HepG2 (cell line): ENCODE measurements at regions not wholly inside any gene's neighbourhood (a gene's known extent, or its start where the extent isn't known, plus 50 kb on each side); places are given as distances from the start of the nearest gene placed in this dataset.

Experiments
- ATAC-seq: fragments of 200-7000 bp; cut with Tn5 transposase; 3 replicates; pipeline ENCODE4 v1.9.1; 2020; ENCODE audit warnings: mild to moderate bottlenecking, moderate library complexity
- BruUV-seq: library from RNA; stranded (reverse); fragments of 400-500 nt; replicated peaks from 2 replicates; lab custom pipeline; 2021; lab: Mats Ljungman, UMichigan
- CTCF ChIA-PET: fragments of 300-600 bp; formaldehyde crosslinking; extraction: SDS; loops from one replicate; lab custom pipeline; 2021; ENCODE audit warnings: low total read pairs, inconsistent platforms, low intra/inter-chr PET ratio; lab: Yijun Ruan, JAX
- POLR2A ChIA-PET: fragments of 350-600 bp; sonication (Branson Sonifier 250); formaldehyde crosslinking; loops from one replicate; lab custom pipeline; 2020; ENCODE audit warnings: antibody characterized with exemption, inconsistent platforms; lab: Yijun Ruan, JAX
- DNase-seq: peaks from one replicate; pipeline ENCODE4 v3.0.0-alpha.2; 2015; ENCODE audit warnings: low spot score
- FAIRE-seq: peaks from 3 replicates; lab custom pipeline; 2011; peaks lifted over from hg19 to GRCh38; lab: Jason Lieb, UNC
- H2AFZ ChIP-seq: one replicate; pipeline ENCODE4 v1.6.1; 2011; ENCODE audit warnings: low read length, inconsistent platforms
- H3K27ac ChIP-seq: fragments of 300-600 bp; 3 replicates; pipeline ENCODE4 v1.8.0; 2011; ENCODE audit warnings: mixed run types, mild to moderate bottlenecking, mixed read lengths, low read length, inconsistent platforms; ENCODE audit not compliant: insufficient read depth; ENCODE audit errors: extremely low read length
- H3K27me3 ChIP-seq, 2 experiments: fragments of 200-600 bp in 1 of 2; 2 replicates in 1 of 2; 3 replicates in 1 of 2; pipeline versions ENCODE4 v1.6.0 to v1.8.0; 2011; ENCODE audit warnings: low read length in 2 of 2, mild to moderate bottlenecking in 2 of 2, moderate library complexity in 2 of 2, inconsistent platforms in 1 of 2; ENCODE audit not compliant: insufficient read depth in 2 of 2, control insufficient read depth in 1 of 2
- H3K36me3 ChIP-seq, 2 experiments: fragments of 200-600 bp in 1 of 2; replicated peaks in 1 of 2; 2 replicates in 1 of 2; 3 replicates in 1 of 2; pipeline versions ENCODE4 v1.5.1 to v1.8.0; 2011; ENCODE audit warnings: low read length in 2 of 2, inconsistent platforms in 1 of 2; ENCODE audit not compliant: insufficient read depth in 2 of 2, control insufficient read depth in 1 of 2
- H3K4me1 ChIP-seq: 2 replicates; pipeline ENCODE4 v1.5.1; 2012; ENCODE audit warnings: low read length, inconsistent platforms; ENCODE audit not compliant: insufficient read depth
- H3K4me2 ChIP-seq: 2 replicates; pipeline ENCODE4 v1.6.0; 2011; ENCODE audit warnings: low read depth, low read length, inconsistent platforms
- H3K4me3 ChIP-seq, 3 experiments: fragments of 200-600 bp in 1 of 3; sonication (generic), shearing (Covaris generic) in 1 of 3; replicated peaks in 1 of 3; 2 replicates each; pipeline ENCODE4 v1.5.1; 2011 to 2016; ENCODE audit warnings: low read length in 3 of 3, inconsistent platforms in 2 of 3, low read depth in 2 of 3, mild to moderate bottlenecking in 2 of 3, control low read depth in 1 of 3, mixed read lengths in 1 of 3; ENCODE audit not compliant: insufficient read depth in 1 of 3
- H3K79me2 ChIP-seq: one replicate; pipeline ENCODE4 v1.6.1; 2011; ENCODE audit warnings: low read length, inconsistent platforms; ENCODE audit not compliant: insufficient read depth
- H3K9ac ChIP-seq: 2 replicates; pipeline ENCODE4 v1.6.0; 2011; ENCODE audit warnings: mild to moderate bottlenecking, low read depth, low read length, inconsistent platforms; ENCODE audit not compliant: insufficient read depth
- H3K9me3 ChIP-seq: 2 replicates; pipeline ENCODE4 v1.5.1; 2012; ENCODE audit warnings: mild to moderate bottlenecking, low read length
- H4K20me1 ChIP-seq: 2 replicates; pipeline ENCODE4 v1.6.0; 2011; ENCODE audit warnings: inconsistent platforms, mild to moderate bottlenecking, low read length, moderate library complexity; ENCODE audit not compliant: insufficient read depth
- ATF1 ChIP-seq: IDR thresholded peaks from 2 replicates; pipeline ENCODE4 v1.6.1; 2016; ENCODE audit warnings: mild to moderate bottlenecking, control low read depth
- CBX2 ChIP-seq, 2 experiments: fragments of 200-600 bp in 1 of 2; sonication (generic); formaldehyde crosslinking in 1 of 2; IDR thresholded peaks; 2 replicates each; pipeline versions ENCODE4 v1.7.0 to v1.8.1; 2018 to 2022; ENCODE audit warnings: low read depth in 2 of 2, low read length in 1 of 2, mild to moderate bottlenecking in 1 of 2, missing genetic modification reagents in 1 of 2
- EED ChIP-seq: sonication (generic); formaldehyde crosslinking; IDR thresholded peaks from 2 replicates; pipeline ENCODE4 v1.5.0; 2020; ENCODE audit warnings: mild to moderate bottlenecking, missing genetic modification reagents
- FOXO1 ChIP-seq: sonication (generic); formaldehyde crosslinking; IDR thresholded peaks from 2 replicates; pipeline ENCODE4 v1.4.0; 2020; ENCODE audit warnings: missing genetic modification reagents
- GATAD1 ChIP-seq: IDR thresholded peaks from 2 replicates; pipeline ENCODE4 v1.6.1; 2016; ENCODE audit warnings: missing genetic modification reagents, missing compliant biosample characterization
- HDAC2 ChIP-seq: sonication (generic); formaldehyde crosslinking; IDR thresholded peaks from 2 replicates; pipeline ENCODE4 v1.4.0; 2020; ENCODE audit warnings: missing genetic modification reagents
- JUNB ChIP-seq: sonication (generic); formaldehyde crosslinking; IDR thresholded peaks from 2 replicates; pipeline ENCODE4 v1.8.0; 2022; ENCODE audit warnings: missing genetic modification reagents, mild to moderate bottlenecking, borderline replicate concordance
- MAFK ChIP-seq, 2 experiments: IDR thresholded peaks in 1 of 2; conservative IDR thresholded peaks in 1 of 2; 2 replicates each; pipeline ENCODE4 v1.6.1; 2011; ENCODE audit warnings: improper control_type of control experiment in 2 of 2, low read length in 2 of 2
- PHF20 ChIP-seq: sonication (generic); formaldehyde crosslinking; IDR thresholded peaks from 2 replicates; pipeline ENCODE4 v1.5.0; 2020; ENCODE audit warnings: mild to moderate bottlenecking, missing genetic modification reagents
- SIN3A ChIP-seq: IDR thresholded peaks from 2 replicates; pipeline ENCODE4 v1.6.1; 2011; ENCODE audit warnings: low read depth, mild to moderate bottlenecking, control low read depth, low read length, borderline replicate concordance
- YEATS2 ChIP-seq: sonication (generic); formaldehyde crosslinking; IDR thresholded peaks from 2 replicates; pipeline ENCODE4 v1.4.0; 2020; ENCODE audit warnings: missing genetic modification reagents, borderline replicate concordance
- ZBTB20 ChIP-seq: sonication (generic); formaldehyde crosslinking; IDR thresholded peaks from 2 replicates; pipeline ENCODE4 v1.8.1; 2023; ENCODE audit warnings: missing genetic modification reagents, low read depth, mild to moderate bottlenecking, borderline replicate concordance
- ZFP36L2 ChIP-seq: sonication (generic); formaldehyde crosslinking; IDR thresholded peaks from 2 replicates; pipeline ENCODE4 v1.4.0; 2020; ENCODE audit warnings: missing genetic modification reagents
- ZNF550 ChIP-seq: sonication (generic); formaldehyde crosslinking; IDR thresholded peaks from 2 replicates; pipeline ENCODE4 v1.4.0; 2020; ENCODE audit warnings: mild to moderate bottlenecking, missing genetic modification reagents, borderline replicate concordance
- WGBS: methylation state at CpG from one replicate; pipeline ENCODE4 v1.1.6; 2017; ENCODE audit warnings: low lambda C conversion rate; 5-methylcytosine and 5-hydroxymethylcytosine counted together
- in situ Hi-C: cut with HindIII; loops from 2 replicates; pipeline ENCODE4 v1.10.0; 2017; ENCODE audit warnings: low pct_unique_long_range_greater_than_20kb; ENCODE audit not compliant: extremely low pct_ligation_motif_present
- intact Hi-C: fragments of 100-400 bp; cut with micrococcal nuclease; formaldehyde crosslinking; loops from one replicate; pipeline ENCODE4 v1.10.0; 2022; ENCODE audit not compliant: unreplicated experiment
- TF ChIP-seq, protein P1 (sequence below): sonication (generic); formaldehyde crosslinking; IDR thresholded peaks from 2 replicates; pipeline ENCODE4 v1.5.0; 2020; ENCODE audit warnings: missing genetic modification reagents
- TF ChIP-seq, protein P2 (sequence below): sonication (generic); formaldehyde crosslinking; IDR thresholded peaks from 2 replicates; pipeline ENCODE4 v1.8.0; 2022; ENCODE audit warnings: mild to moderate bottlenecking, missing genetic modification reagents; ENCODE audit not compliant: insufficient replicate concordance
- TF ChIP-seq, protein P3 (sequence below): IDR thresholded peaks from 2 replicates; pipeline ENCODE4 v1.6.1; 2012; ENCODE audit warnings: low read depth, low read length, improper control_type of control experiment
- TF ChIP-seq, protein P4 (sequence below), 2 experiments: fragments of 450-650 bp in 1 of 2; sonication (generic) in 1 of 2; formaldehyde crosslinking; IDR thresholded peaks; 2 replicates each; pipeline versions ENCODE4 v1.5.0 to v1.8.0; 2020 to 2022; ENCODE audit warnings: mild to moderate bottlenecking in 1 of 2, missing genetic modification reagents in 1 of 2

DNA sequence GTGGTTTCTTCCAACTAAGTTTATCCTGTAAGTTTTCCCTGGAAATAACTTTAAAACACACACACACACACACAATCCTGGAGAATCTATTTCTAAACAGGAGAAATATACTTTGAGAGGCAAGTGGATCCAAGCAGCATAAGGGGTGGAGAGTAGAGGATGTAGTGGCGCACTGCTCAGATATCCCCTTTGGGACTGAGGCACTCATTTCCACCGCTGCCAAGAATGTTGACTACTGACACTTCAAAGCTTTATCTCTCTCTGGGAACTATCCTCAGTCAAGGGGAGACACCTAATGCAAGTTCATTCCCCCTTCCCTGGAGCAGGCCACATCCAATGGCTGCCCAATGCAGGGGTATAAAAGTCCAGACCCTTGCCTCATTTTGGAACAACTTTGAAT lies 75.8 kb downstream of the CAPZA3 start (continued):
- TF ChIP-seq, protein P1, sequence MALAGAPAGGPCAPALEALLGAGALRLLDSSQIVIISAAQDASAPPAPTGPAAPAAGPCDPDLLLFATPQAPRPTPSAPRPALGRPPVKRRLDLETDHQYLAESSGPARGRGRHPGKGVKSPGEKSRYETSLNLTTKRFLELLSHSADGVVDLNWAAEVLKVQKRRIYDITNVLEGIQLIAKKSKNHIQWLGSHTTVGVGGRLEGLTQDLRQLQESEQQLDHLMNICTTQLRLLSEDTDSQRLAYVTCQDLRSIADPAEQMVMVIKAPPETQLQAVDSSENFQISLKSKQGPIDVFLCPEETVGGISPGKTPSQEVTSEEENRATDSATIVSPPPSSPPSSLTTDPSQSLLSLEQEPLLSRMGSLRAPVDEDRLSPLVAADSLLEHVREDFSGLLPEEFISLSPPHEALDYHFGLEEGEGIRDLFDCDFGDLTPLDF = no peak
- TF ChIP-seq ZFP36L2 (CRISPR knock-in tag) (no peak), HDAC2 (CRISPR knock-in tag) (no peak)

DNA sequence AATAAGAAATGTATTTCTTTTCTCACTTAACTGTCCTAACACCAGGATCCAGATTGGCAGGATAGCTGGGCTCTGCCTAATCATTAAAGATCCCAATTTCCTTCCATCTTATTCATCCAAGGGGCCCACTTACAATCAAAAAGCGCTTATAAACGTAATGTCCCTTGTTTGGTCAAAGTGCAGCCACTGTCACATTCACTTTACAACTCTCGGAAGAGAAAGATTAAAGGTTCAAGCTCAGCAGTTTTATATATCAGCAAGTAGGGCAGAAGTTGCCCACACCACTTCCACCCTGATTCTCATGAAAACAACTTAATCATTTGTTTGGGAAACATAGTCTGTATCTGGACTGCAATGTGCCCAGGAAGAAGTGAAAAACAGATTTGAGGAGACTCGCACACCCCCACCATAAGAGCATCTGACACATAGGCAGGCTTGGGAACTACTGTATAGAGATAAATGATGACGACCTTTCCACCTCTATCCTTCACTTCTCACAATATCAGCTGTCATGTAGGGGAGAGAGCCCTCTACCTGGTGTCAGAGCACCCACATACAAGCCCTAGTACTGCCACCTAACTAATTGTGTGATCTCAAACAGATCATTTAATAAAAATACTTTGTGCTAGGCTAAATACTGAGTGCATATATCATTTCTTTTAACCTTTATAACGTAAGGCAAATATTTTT lies 80.8 kb downstream of the CAPZA3 start:
- Histone ChIP-seq H3K27ac (no peak overlapping the region), H3K27me3 (no peaks in the 10 kb centered on the region; a peak in 1 of 5 replicates), H3K79me2 (no peaks in the 10 kb centered on the region), H3K9me3 (no peaks in the 10 kb centered on the region), H3K9ac (no peak overlapping the region), H2AFZ (no peak overlapping the region), H3K4me3 (no peak overlapping the region), H3K4me1 (no peaks in the 10 kb centered on the region), H3K36me3 (no peaks in the 10 kb centered on the region), H4K20me1 (peaks cover 2% of the 10 kb centered on the region; the same call in 1 of the 2 replicates), H3K4me2 (no peak overlapping the region)
- FAIRE-seq = no peak
- no peak for DNase-seq
- intact Hi-C loops = no loop called here
- BruUV-seq = no TSS peak
- WGBS = 0% methylated on average over 6 of the region's 6 CpGs
- CTCF ChIA-PET = no interaction called here
- in situ Hi-C loops = no loop called here
- ATAC-seq = no peak
- POLR2A ChIA-PET = no interaction called here
- TF ChIP-seq MAFK (conservative IDR thresholded peaks at IDR 0.05 in 1 of 2, IDR thresholded peaks at IDR 0.05 in 1 of 2; ENCODE audit: low read length in 2 of 2) (no peak), YEATS2 (CRISPR knock-in tag) (no peak), EED (CRISPR knock-in tag) (no peak), SIN3A (no peak), JUNB (CRISPR knock-in tag) (no peak), PHF20 (CRISPR knock-in tag) (no peak), HDAC2 (CRISPR knock-in tag) (no peak), ZBTB20 (no peak), FOXO1 (CRISPR knock-in tag) (no peak), CBX2 (IDR thresholded peaks at IDR 0.05; ENCODE audit: low read depth, low read length) (no peak), CBX2 (CRISPR knock-in tag; IDR thresholded peaks at IDR 0.05; ENCODE audit: low read depth) (no peak), ZNF550 (CRISPR knock-in tag) (no peak), ATF1 (CRISPR knock-in tag) (no peak), GATAD1 (CRISPR knock-in tag) (no peak)
- TF ChIP-seq, protein P2, sequence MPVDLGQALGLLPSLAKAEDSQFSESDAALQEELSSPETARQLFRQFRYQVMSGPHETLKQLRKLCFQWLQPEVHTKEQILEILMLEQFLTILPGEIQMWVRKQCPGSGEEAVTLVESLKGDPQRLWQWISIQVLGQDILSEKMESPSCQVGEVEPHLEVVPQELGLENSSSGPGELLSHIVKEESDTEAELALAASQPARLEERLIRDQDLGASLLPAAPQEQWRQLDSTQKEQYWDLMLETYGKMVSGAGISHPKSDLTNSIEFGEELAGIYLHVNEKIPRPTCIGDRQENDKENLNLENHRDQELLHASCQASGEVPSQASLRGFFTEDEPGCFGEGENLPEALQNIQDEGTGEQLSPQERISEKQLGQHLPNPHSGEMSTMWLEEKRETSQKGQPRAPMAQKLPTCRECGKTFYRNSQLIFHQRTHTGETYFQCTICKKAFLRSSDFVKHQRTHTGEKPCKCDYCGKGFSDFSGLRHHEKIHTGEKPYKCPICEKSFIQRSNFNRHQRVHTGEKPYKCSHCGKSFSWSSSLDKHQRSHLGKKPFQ (CRISPR knock-in tag) = no peak
- TF ChIP-seq, protein P3, sequence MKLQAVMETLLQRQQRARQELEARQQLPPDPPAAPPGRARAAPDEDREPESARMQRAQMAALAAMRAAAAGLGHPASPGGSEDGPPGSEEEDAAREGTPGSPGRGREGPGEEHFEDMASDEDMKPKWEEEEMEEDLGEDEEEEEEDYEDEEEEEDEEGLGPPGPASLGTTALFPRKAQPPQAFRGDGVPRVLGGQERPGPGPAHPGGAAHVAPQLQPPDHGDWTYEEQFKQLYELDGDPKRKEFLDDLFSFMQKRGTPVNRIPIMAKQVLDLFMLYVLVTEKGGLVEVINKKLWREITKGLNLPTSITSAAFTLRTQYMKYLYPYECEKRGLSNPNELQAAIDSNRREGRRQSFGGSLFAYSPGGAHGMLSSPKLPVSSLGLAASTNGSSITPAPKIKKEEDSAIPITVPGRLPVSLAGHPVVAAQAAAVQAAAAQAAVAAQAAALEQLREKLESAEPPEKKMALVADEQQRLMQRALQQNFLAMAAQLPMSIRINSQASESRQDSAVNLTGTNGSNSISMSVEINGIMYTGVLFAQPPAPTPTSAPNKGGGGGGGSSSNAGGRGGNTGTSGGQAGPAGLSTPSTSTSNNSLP = no peak
- TF ChIP-seq, protein P4, sequence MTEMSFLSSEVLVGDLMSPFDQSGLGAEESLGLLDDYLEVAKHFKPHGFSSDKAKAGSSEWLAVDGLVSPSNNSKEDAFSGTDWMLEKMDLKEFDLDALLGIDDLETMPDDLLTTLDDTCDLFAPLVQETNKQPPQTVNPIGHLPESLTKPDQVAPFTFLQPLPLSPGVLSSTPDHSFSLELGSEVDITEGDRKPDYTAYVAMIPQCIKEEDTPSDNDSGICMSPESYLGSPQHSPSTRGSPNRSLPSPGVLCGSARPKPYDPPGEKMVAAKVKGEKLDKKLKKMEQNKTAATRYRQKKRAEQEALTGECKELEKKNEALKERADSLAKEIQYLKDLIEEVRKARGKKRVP (CRISPR knock-in tag; IDR thresholded peaks at IDR 0.05) = no peak
